ENCODE measurements at regions not wholly inside any gene's neighbourhood (a gene's known extent, or its start where the extent isn't known, plus 50 kb on each side); places are given as distances from the start of the nearest gene placed in this dataset.

GRCh38 chr6:56775498-56776166 lies 132.9 kb upstream of the DST start:
- no peak overlapping the region for H3K4me3 ChIP-seq (ENCODE audit: low read depth, low read length)
- no peak for TF ChIP-seq CTCF (IDR thresholded peaks at IDR 0.05; ENCODE audit: insufficient read depth, low read length)
- no peak for DNase-seq (ENCODE audit: low read depth)

DNA sequence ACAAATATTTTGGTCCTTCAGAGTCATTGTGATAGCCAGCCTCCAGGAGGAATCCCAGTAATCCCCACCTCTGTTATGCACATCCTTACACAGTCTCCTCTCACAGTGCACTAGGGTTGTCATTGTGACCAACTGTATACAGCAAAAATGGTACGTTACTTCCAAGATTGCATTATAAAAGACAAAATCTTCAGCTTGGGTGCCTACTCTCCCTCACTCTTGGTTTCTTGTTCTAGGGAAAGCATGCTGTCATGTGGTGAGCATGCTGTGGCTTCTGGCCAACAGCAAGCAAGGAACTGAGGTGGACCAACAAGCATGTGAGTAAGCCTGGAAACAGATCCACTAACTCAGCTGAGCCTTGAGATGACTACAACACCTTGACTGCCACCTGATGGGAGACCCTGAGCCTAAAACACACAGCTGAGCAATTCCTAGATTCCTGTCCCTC lies 130.1 kb upstream of the DST start:
- no peak overlapping the region for H3K4me3 ChIP-seq (ENCODE audit: low read depth, low read length)
- no peak for TF ChIP-seq CTCF (IDR thresholded peaks at IDR 0.05; ENCODE audit: insufficient read depth, low read length)
- peak; percentile 81 for DNase-seq (ENCODE audit: low read depth)

GRCh38 chr6:56771929-56772607 lies 129.4 kb upstream of the DST start:
- no peak overlapping the region for H3K4me3 ChIP-seq (ENCODE audit: low read depth, low read length)
- no peak for DNase-seq (ENCODE audit: low read depth)
- TF ChIP-seq CTCF (IDR thresholded peaks at IDR 0.05; ENCODE audit: insufficient read depth, low read length), result no peak

DNA sequence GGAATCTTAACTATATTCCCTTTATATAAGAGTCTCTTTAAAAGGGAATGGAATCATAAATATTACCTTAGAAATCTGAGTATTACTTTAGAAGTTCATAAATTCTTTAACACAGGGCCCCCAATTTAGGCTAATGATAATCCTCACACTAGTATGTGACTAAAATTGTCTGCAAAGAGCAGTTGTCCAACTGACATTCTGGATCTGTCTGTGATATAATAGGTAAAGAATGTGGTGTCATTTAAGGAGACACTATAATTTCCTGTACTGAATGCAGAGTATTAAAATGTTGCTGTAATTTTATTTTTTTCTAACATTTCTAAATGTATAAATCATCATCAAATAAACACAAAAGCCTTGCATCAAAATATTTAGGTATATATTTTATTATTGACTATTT lies 128.5 kb upstream of the DST start:
- TF ChIP-seq CTCF (IDR thresholded peaks at IDR 0.05; ENCODE audit: insufficient read depth, low read length), result no peak
- no peak for DNase-seq (ENCODE audit: low read depth)
- no peak overlapping the region for H3K4me3 ChIP-seq (ENCODE audit: low read depth, low read length)

- no peak for TF ChIP-seq CTCF (IDR thresholded peaks at IDR 0.05; ENCODE audit: insufficient read depth, low read length)
- peak; percentile 67 for DNase-seq (ENCODE audit: low read depth)
- H3K4me3 ChIP-seq (ENCODE audit: low read depth, low read length), result no peak overlapping the region
Measured at GRCh38 chr6:56770011-56770520, 127.4 kb upstream of the DST start.

DNA sequence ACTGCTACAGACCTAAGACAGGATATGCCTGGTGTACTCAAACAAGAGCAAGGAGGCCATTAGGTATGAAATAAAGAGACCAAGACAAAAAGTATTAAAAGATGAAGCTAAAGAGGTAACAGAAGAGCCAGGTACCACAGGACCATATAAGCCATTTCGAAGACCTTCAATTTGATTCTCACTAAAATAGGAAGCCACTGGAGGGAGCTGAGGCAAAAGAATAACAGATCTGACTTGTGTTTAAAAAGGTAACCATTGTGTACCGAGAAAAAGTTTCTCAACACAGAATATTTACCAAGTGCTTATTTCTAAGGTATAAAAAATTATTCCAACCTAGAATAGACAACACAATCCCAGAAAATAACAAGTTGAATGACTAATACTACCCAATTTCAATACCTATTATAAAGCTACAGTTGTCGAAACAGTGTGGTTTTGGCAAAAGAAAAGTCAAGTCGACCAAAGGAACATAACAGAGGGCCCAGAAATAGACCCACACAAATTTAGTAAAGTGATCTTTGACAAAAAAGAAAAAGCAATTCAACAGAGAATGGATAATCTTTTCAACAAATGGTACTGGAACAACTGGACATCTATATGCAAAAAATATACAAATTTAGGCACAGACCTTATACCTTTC lies 125.3 kb upstream of the DST start:
- peak; percentile 35 for DNase-seq (ENCODE audit: low read depth)
- peak; percentile 16 for TF ChIP-seq CTCF (IDR thresholded peaks at IDR 0.05; ENCODE audit: insufficient read depth, low read length)
- no peak overlapping the region for H3K4me3 ChIP-seq (ENCODE audit: low read depth, low read length)

Measured in fibroblast of the aortic adventitia (primary cell).